Endothelial cell of umbilical vein (primary cell): ENCODE measurements at regions not wholly inside any gene's neighbourhood (a gene's known extent, or its start where the extent isn't known, plus 50 kb on each side); places are given as distances from the start of the nearest gene placed in this dataset.

Experiments used
- BruUV-seq: library from RNA; stranded (reverse); fragments of 400-500 nt; replicated peaks from 2 replicates; lab custom pipeline; 2021; lab: Mats Ljungman, UMichigan
- CTCF ChIA-PET: fragments of 300-600, 350-600 bp; sonication (Branson Sonifier 250); formaldehyde crosslinking; loops from one replicate; lab custom pipeline; 2021; ENCODE audit warnings: antibody characterized with exemption, inconsistent platforms; lab: Charles Lee
- POLR2A ChIA-PET: fragments of 300-600, 350-600 bp; sonication (Branson Sonifier 250); formaldehyde crosslinking; loops from one replicate; lab custom pipeline; 2021; ENCODE audit warnings: antibody characterized with exemption, inconsistent platforms; lab: Charles Lee
- DNase-seq: peaks from one replicate; pipeline ENCODE4 v3.0.0-alpha.2; 2011; ENCODE audit warnings: low read depth, low spot score
- FAIRE-seq: peaks from 2 replicates; lab custom pipeline; 2011; peaks lifted over from hg19 to GRCh38; lab: Jason Lieb, UNC
- H2AFZ ChIP-seq: 2 replicates; pipeline ENCODE4 v1.6.0; 2012; ENCODE audit warnings: low read depth, low read length, control low read depth, inconsistent platforms
- H3K27ac ChIP-seq: 2 replicates; pipeline ENCODE4 v1.5.1; 2011; ENCODE audit warnings: low read depth, mild to moderate bottlenecking, control low read depth, low read length, moderate library complexity; ENCODE audit not compliant: insufficient read depth
- H3K27me3 ChIP-seq, 2 experiments: 2 replicates each; pipeline versions ENCODE4 v1.6.0 to v1.6.1; 2011; ENCODE audit warnings: low read length in 2 of 2, mixed read lengths in 1 of 2; ENCODE audit not compliant: control insufficient read depth in 2 of 2, insufficient read depth in 2 of 2
- H3K36me3 ChIP-seq, 2 experiments: 2 replicates in 1 of 2; 3 replicates in 1 of 2; pipeline ENCODE4 v1.5.1; 2011; ENCODE audit warnings: low read length in 2 of 2, mild to moderate bottlenecking in 1 of 2, moderate library complexity in 1 of 2; ENCODE audit not compliant: control insufficient read depth in 2 of 2, insufficient read depth in 2 of 2; ENCODE audit errors: extremely low read depth in 1 of 2
- H3K4me1 ChIP-seq: 3 replicates; pipeline ENCODE4 v1.5.1; 2011; ENCODE audit warnings: mild to moderate bottlenecking, low read length; ENCODE audit not compliant: control insufficient read depth, insufficient read depth; ENCODE audit errors: extremely low read depth
- H3K4me2 ChIP-seq: 2 replicates; pipeline ENCODE4 v1.6.1; 2011; ENCODE audit warnings: low read length, control low read depth, mixed read lengths; ENCODE audit not compliant: insufficient read depth
- H3K4me3 ChIP-seq, 3 experiments: fragments of 200-600 bp in 1 of 3; sonication (generic), shearing (Covaris generic) in 1 of 3; replicated peaks in 1 of 3; 2 replicates each; pipeline ENCODE4 v1.5.1; 2011 to 2016; ENCODE audit warnings: control low read depth in 3 of 3, low read length in 3 of 3, mild to moderate bottlenecking in 2 of 3, inconsistent platforms in 1 of 3, low read depth in 1 of 3, moderate library complexity in 1 of 3; ENCODE audit not compliant: insufficient read depth in 1 of 3
- H3K79me2 ChIP-seq: 2 replicates; pipeline ENCODE4 v1.6.0; 2012; ENCODE audit warnings: low read length, inconsistent platforms; ENCODE audit not compliant: control insufficient read depth, insufficient read depth
- H3K9ac ChIP-seq: replicated peaks from 2 replicates; pipeline ENCODE3; 2011; ENCODE audit warnings: low read length, control low read depth; ENCODE audit not compliant: insufficient read depth; ENCODE audit errors: extremely low read depth
- H3K9me1 ChIP-seq: replicated peaks from 3 replicates; pipeline ENCODE4 v1.6.0; 2011; ENCODE audit warnings: mild to moderate bottlenecking, low read length; ENCODE audit not compliant: control insufficient read depth, insufficient read depth; ENCODE audit errors: extremely low read depth
- H3K9me3 ChIP-seq: replicated peaks from 2 replicates; pipeline ENCODE4 v1.5.1; 2012; ENCODE audit warnings: low read length, inconsistent platforms; ENCODE audit not compliant: control insufficient read depth, insufficient read depth
- H4K20me1 ChIP-seq: replicated peaks from 2 replicates; pipeline ENCODE3; 2011; ENCODE audit warnings: mild to moderate bottlenecking, low read length; ENCODE audit not compliant: control insufficient read depth, insufficient read depth; ENCODE audit errors: extremely low read depth
- EZH2 ChIP-seq: IDR thresholded peaks from 2 replicates; pipeline ENCODE4 v1.6.1; 2012; ENCODE audit warnings: borderline replicate concordance, low read depth, mild to moderate bottlenecking, moderate library complexity, low read length, inconsistent platforms; ENCODE audit not compliant: severe bottlenecking
- FOS ChIP-seq: IDR thresholded peaks from 2 replicates; pipeline ENCODE4 v1.6.1; 2011; ENCODE audit warnings: mild to moderate bottlenecking, low read length, moderate library complexity, borderline replicate concordance; ENCODE audit not compliant: insufficient read depth
- GATA2 ChIP-seq: IDR thresholded peaks from 2 replicates; pipeline ENCODE4 v1.7.0; 2011; ENCODE audit warnings: low read depth, mild to moderate bottlenecking, moderate library complexity, mixed read lengths, low read length; ENCODE audit not compliant: insufficient read length, insufficient read depth
- JUN ChIP-seq: IDR thresholded peaks from 2 replicates; pipeline ENCODE4 v1.6.1; 2011; ENCODE audit warnings: borderline replicate concordance, low read depth; ENCODE audit not compliant: insufficient read length, insufficient read depth
- MYC ChIP-seq: IDR thresholded peaks from one replicate; pipeline ENCODE4 v1.6.1; 2011; ENCODE audit warnings: mild to moderate bottlenecking, low read depth, low read length
- POLR2A ChIP-seq: IDR thresholded peaks from 2 replicates; pipeline ENCODE4 v1.6.1; 2012; ENCODE audit warnings: low read depth, mild to moderate bottlenecking, control low read depth, low read length
- POLR2AphosphoS5 ChIP-seq: IDR thresholded peaks from 2 replicates; pipeline ENCODE4 v1.6.1; 2012; ENCODE audit warnings: low read depth, mild to moderate bottlenecking, control low read depth, low read length, moderate library complexity; ENCODE audit not compliant: insufficient read depth
- dilution Hi-C: fragments of 300-500 bp; cut with MboI; formaldehyde crosslinking; loops from one replicate; pipeline ENCODE4 v1.15.0; 2019; ENCODE audit warnings: low sequenced_read_pairs; ENCODE audit not compliant: extremely low pct_ligation_motif_present
- intact Hi-C: fragments of 100-400 bp; cut with micrococcal nuclease; formaldehyde crosslinking; loops from one replicate; pipeline ENCODE4 v1.10.0; 2022
- TF ChIP-seq, protein P1 (sequence below), 2 donors: IDR thresholded peaks; 1 replicate in 1 of 2; 2 replicates in 1 of 2; pipeline ENCODE4 v1.5.1; 2011; ENCODE audit warnings: low read length in 2 of 2, mild to moderate bottlenecking in 2 of 2, moderate library complexity in 2 of 2, control low read depth in 1 of 2, inconsistent platforms in 1 of 2, low read depth in 1 of 2; ENCODE audit not compliant: insufficient read depth in 1 of 2; ENCODE audit errors: extremely low read depth in 1 of 2
- TF ChIP-seq, protein P2 (sequence below): IDR thresholded peaks from 2 replicates; pipeline ENCODE4 v1.6.1; 2011; ENCODE audit not compliant: insufficient read depth, insufficient read length

DNA sequence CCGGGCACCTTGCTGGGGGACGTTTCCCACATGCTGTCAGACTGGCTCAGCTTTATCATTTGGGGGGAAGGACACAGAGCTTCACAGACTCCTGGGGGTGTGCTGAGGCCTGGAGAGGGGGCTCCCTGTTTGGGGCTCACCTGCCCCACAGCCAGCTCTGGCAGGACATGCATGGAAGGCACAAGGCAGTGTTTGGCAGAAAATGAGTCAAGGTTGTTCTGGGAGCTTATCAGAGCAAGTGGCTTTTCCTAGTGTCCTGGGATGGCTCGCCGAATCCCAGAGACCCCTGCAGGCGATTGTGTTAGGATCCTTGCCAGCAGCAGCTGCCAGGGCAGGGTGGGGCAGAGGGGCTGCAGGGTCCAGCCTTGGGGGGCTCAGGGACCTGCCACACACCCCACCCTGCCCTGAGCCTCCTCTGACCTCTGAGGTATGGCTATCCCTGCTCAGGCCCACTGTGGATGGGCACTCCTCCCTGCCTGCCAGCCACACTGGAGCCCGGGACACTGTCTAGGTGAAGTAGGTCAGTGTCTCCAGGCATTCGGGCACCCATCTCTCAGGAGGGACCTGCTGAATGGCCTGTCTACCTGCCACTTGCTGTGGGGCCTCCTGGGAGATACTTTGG lies 1323.0 kb downstream of the BRD1 start:
- H3K9me3 ChIP-seq, result peaks cover 6% of the 10 kb centered on the region
- TF ChIP-seq GATA2, result no peak
- TF ChIP-seq JUN, result no peak
- no peak for TF ChIP-seq POLR2A
- no peak overlapping the region for H3K27ac ChIP-seq
- no peaks in the 10 kb centered on the region for H3K9me1 ChIP-seq
- no peaks in the 10 kb centered on the region for H3K79me2 ChIP-seq
- no peaks in the 10 kb centered on the region for H3K27me3 ChIP-seq
- BruUV-seq, result no TSS peak
- H2AFZ ChIP-seq, result no peak overlapping the region
- CTCF ChIA-PET, result no interaction called here
- POLR2A ChIA-PET, result no interaction called here
- H3K4me3 ChIP-seq, result no peak overlapping the region
- DNase-seq (no peak), FAIRE-seq (no peak)
- no peaks in the 10 kb centered on the region for H3K4me1 ChIP-seq
- dilution Hi-C loops (no loop called here), intact Hi-C loops (no loop called here)
- H3K36me3 ChIP-seq, result no peaks in the 10 kb centered on the region
- H4K20me1 ChIP-seq, result no peaks in the 10 kb centered on the region
- no peak overlapping the region for H3K4me2 ChIP-seq
- H3K9ac ChIP-seq, result no peak overlapping the region

DNA sequence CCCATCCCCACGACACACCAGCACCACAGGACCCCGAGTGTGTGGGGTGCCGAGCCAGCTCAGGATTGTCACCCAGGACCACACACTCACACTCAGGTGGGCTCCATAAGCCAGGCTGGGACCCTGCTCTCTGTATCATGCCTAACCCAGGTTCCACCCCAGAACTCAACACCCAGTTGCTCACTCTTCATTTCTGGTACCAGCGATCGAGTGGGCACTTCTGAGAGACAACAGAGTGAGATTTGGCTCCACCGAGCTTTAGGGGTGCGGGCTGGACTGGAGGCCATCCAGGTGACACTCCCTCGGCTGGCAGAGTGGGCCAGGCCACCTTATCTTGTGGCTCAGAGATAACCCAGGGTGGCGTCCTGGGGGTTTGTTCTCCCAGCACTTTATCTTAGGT lies 1323.8 kb downstream of the BRD1 start:
- DNase-seq (no peak), FAIRE-seq (no peak)
- no peaks in the 10 kb centered on the region for H3K27me3 ChIP-seq
- BruUV-seq, result no TSS peak
- no peaks in the 10 kb centered on the region for H4K20me1 ChIP-seq
- TF ChIP-seq GATA2, result no peak
- no peak for TF ChIP-seq POLR2A
- no peak for TF ChIP-seq FOS
- TF ChIP-seq, protein P1, sequence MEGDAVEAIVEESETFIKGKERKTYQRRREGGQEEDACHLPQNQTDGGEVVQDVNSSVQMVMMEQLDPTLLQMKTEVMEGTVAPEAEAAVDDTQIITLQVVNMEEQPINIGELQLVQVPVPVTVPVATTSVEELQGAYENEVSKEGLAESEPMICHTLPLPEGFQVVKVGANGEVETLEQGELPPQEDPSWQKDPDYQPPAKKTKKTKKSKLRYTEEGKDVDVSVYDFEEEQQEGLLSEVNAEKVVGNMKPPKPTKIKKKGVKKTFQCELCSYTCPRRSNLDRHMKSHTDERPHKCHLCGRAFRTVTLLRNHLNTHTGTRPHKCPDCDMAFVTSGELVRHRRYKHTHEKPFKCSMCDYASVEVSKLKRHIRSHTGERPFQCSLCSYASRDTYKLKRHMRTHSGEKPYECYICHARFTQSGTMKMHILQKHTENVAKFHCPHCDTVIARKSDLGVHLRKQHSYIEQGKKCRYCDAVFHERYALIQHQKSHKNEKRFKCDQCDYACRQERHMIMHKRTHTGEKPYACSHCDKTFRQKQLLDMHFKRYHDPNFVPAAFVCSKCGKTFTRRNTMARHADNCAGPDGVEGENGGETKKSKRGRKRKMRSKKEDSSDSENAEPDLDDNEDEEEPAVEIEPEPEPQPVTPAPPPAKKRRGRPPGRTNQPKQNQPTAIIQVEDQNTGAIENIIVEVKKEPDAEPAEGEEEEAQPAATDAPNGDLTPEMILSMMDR (IDR thresholded peaks at IDR 0.05; ENCODE audit: extremely low read depth in 1 of 2, insufficient read depth in 1 of 2, low read depth in 1 of 2, low read length in 2 of 2), result no peak
- TF ChIP-seq, protein P2, sequence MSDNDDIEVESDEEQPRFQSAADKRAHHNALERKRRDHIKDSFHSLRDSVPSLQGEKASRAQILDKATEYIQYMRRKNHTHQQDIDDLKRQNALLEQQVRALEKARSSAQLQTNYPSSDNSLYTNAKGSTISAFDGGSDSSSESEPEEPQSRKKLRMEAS, result no peak
- no peak for TF ChIP-seq EZH2
- no peak for TF ChIP-seq POLR2AphosphoS5
- no peak for TF ChIP-seq MYC
- H3K9me1 ChIP-seq, result no peaks in the 10 kb centered on the region
- no peak overlapping the region for H3K4me2 ChIP-seq
- H3K9me3 ChIP-seq, result peaks cover 6% of the 10 kb centered on the region
- ChIA-PET CTCF (no interaction called here), POLR2A (no interaction called here)
- H3K4me1 ChIP-seq, result no peaks in the 10 kb centered on the region
- no peak overlapping the region for H3K27ac ChIP-seq
- intact Hi-C loops, result no loop called here
- H3K79me2 ChIP-seq, result no peaks in the 10 kb centered on the region
- no peak overlapping the region for H3K9ac ChIP-seq
- no peak overlapping the region for H3K4me3 ChIP-seq
- H3K36me3 ChIP-seq, result no peaks in the 10 kb centered on the region
- H2AFZ ChIP-seq, result no peak overlapping the region
- dilution Hi-C loops, result no loop called here
